GM23248 (cell line): ENCODE measurements at regions not wholly inside any gene's neighbourhood (a gene's known extent, or its start where the extent isn't known, plus 50 kb on each side); places are given as distances from the start of the nearest gene placed in this dataset.

Source experiments
- EZH2 ChIP-seq: fragments of 200-600 bp; sonication (generic); IDR thresholded peaks from 2 replicates; pipeline ENCODE4 v1.6.1; 2018; ENCODE audit warnings: antibody characterized with exemption, mild to moderate bottlenecking; ENCODE audit not compliant: insufficient read depth, poor library complexity, severe bottlenecking
- EZH2phosphoT487 ChIP-seq: fragments of 200-600 bp; sonication (generic); IDR thresholded peaks from 2 replicates; pipeline ENCODE4 v1.6.1; 2018; ENCODE audit warnings: antibody characterized with exemption, moderate library complexity, mild to moderate bottlenecking, low read depth; ENCODE audit not compliant: insufficient read depth

GRCh38 chr4:38315286-38315685, 348.7 kb upstream of the KLF3 start:
- TF ChIP-seq EZH2 (no peak), EZH2phosphoT487 (no peak)
